ENCODE measurements at regions not wholly inside any gene's neighbourhood (a gene's known extent, or its start where the extent isn't known, plus 50 kb on each side); places are given as distances from the start of the nearest gene placed in this dataset.

- TF ChIP-seq CEBPB (IDR thresholded peaks at IDR 0.05; ENCODE audit: borderline replicate concordance in 1 of 2, low read depth in 2 of 2, low read length in 2 of 2) (no peak), CTCF (IDR thresholded peaks at IDR 0.05 in 2 of 3, conservative IDR thresholded peaks at IDR 0.05 in 1 of 3; ENCODE audit: control insufficient read depth in 2 of 3, extremely low read depth in 1 of 3, insufficient read depth in 1 of 3, low read depth in 3 of 3, low read length in 3 of 3) (no peak), SP1 (IDR thresholded peaks at IDR 0.05; ENCODE audit: low read depth, low read length) (no peak), TAF1 (IDR thresholded peaks at IDR 0.05; ENCODE audit: borderline replicate concordance, low read depth, low read length) (no peak), POLR2A (IDR thresholded peaks at IDR 0.05; ENCODE audit: low read depth, low read length) (no peak), MAX (IDR thresholded peaks at IDR 0.05; ENCODE audit: low read depth, low read length) (no peak), MTA3 (IDR thresholded peaks at IDR 0.05; ENCODE audit: borderline replicate concordance, low read length) (no peak), POLR2AphosphoS5 (IDR thresholded peaks at IDR 0.05; ENCODE audit: low read length) (no peak), ASH2L (IDR thresholded peaks at IDR 0.05; ENCODE audit: borderline replicate concordance, low read depth) (no peak), HDAC2 (IDR thresholded peaks at IDR 0.05) (no peak)
These were observed 173.5 kb upstream of the FOXD4L5 start for GRCh38 chr9:65458465-65458864.

Data from GM12878 (cell line).